GM04504 (cell line): ENCODE measurements at regions not wholly inside any gene's neighbourhood (a gene's known extent, or its start where the extent isn't known, plus 50 kb on each side); places are given as distances from the start of the nearest gene placed in this dataset.
"Not testable (repeated sequence)": the region's sequence is repeated elsewhere in the genome, so short reads cannot be mapped to it uniquely, and the experiment has no call there.

Source experiments
- DNase-seq: peaks from one replicate; pipeline ENCODE4 v3.0.0-alpha.2; 2012; ENCODE audit warnings: low read depth

- no peak for DNase-seq
Observed at GRCh38 chr19:30103981-30104380, 161.9 kb downstream of the URI1 start.

- no peak for DNase-seq
Observed at GRCh38 chr19:30105316-30105715, 163.3 kb downstream of the URI1 start.

GRCh38 chr19:30105727-30106126, 163.7 kb downstream of the URI1 start:
- no peak for DNase-seq

- DNase-seq, result no peak
Observed at GRCh38 chr19:30106417-30107095, 164.5 kb downstream of the URI1 start.

GRCh38 chr19:30107251-30107650, 165.2 kb downstream of the URI1 start:
- no peak for DNase-seq

- DNase-seq, result no peak
Observed at GRCh38 chr19:30109565-30109964, 167.5 kb downstream of the URI1 start.

GRCh38 chr19:30111021-30111855, 169.2 kb downstream of the URI1 start:
- DNase-seq, result no peak

GRCh38 chr19:30112171-30112570, 170.1 kb downstream of the URI1 start:
- DNase-seq, result no peak

GRCh38 chr19:30112666-30113065, 170.6 kb downstream of the URI1 start:
- DNase-seq, result no peak

- DNase-seq, result no peak
Observed at GRCh38 chr19:30113186-30113585, 171.1 kb downstream of the URI1 start.

GRCh38 chr19:30114095-30114494, 172.1 kb downstream of the URI1 start:
- not testable (repeated sequence) for DNase-seq

GRCh38 chr19:30115947-30116346, 173.9 kb downstream of the URI1 start:
- no peak for DNase-seq

GRCh38 chr19:30116530-30116929, 174.5 kb downstream of the URI1 start:
- DNase-seq, result no peak

- no peak for DNase-seq
Observed at GRCh38 chr19:30116984-30117555, 175.0 kb downstream of the URI1 start.

- DNase-seq, result no peak
Observed at GRCh38 chr19:30117636-30118145, 175.7 kb downstream of the URI1 start.

GRCh38 chr19:30118221-30118620, 176.2 kb downstream of the URI1 start:
- no peak for DNase-seq

- no peak for DNase-seq
Observed at GRCh38 chr19:30118760-30119159, 176.7 kb downstream of the URI1 start.

- DNase-seq, result no peak
Observed at GRCh38 chr19:30119180-30119908, 177.3 kb downstream of the URI1 start.

- no peak for DNase-seq
Observed at GRCh38 chr19:30120860-30121484, 178.9 kb downstream of the URI1 start.

- no peak for DNase-seq
Observed at GRCh38 chr19:30122431-30122830, 180.4 kb downstream of the URI1 start.

- no peak for DNase-seq
Observed at GRCh38 chr19:30123119-30123518, 181.1 kb downstream of the URI1 start.

GRCh38 chr19:30123611-30124010, 181.6 kb downstream of the URI1 start:
- DNase-seq, result no peak
